Motor neuron (in vitro differentiated cells): ENCODE measurements at regions not wholly inside any gene's neighbourhood (a gene's known extent, or its start where the extent isn't known, plus 50 kb on each side); places are given as distances from the start of the nearest gene placed in this dataset.

ENCODE experiments used
- ATAC-seq, 8 experiments: fragments of 200-7000 bp; cut with Tn5 transposase; replicated peaks in 6 of 8; 2 replicates each; pipeline ENCODE4 v1.8.0; 2021; ENCODE audit warnings: mild to moderate bottlenecking in 8 of 8, moderate library complexity in 8 of 8
- H3K27ac ChIP-seq, 2 donors: fragments of 250-450 bp; sonication (Bioruptor Pico); 2 replicates each; pipeline ENCODE4 v1.9.0; 2021; ENCODE audit warnings: antibody characterized with exemption in 2 of 2, mild to moderate bottlenecking in 2 of 2, moderate library complexity in 1 of 2
- H3K4me1 ChIP-seq, 2 donors: fragments of 250-450 bp; sonication (Bioruptor Pico); replicated peaks in 1 of 2; 2 replicates each; pipeline ENCODE4 v1.6.1; 2021; ENCODE audit warnings: antibody characterized with exemption in 2 of 2, mild to moderate bottlenecking in 2 of 2, moderate library complexity in 1 of 2
- H3K4me3 ChIP-seq, 5 donors: fragments of 250-450 bp; sonication (Bioruptor Pico); 2 replicates each; pipeline ENCODE4 v1.9.0; 2021; ENCODE audit warnings: antibody characterized with exemption in 5 of 5, mild to moderate bottlenecking in 5 of 5, moderate library complexity in 4 of 5
- WGBS, 10 experiments: fragments of 450-650 bp; shearing (Covaris generic); methylation state at CpG; one replicate each; pipeline ENCODE4 v1.0.0; 2022; 5-methylcytosine and 5-hydroxymethylcytosine counted together
- in situ Hi-C, 9 experiments: fragments of 400-800 bp; cut with MboI; loops; one replicate each; pipeline ENCODE4 v1.15.0; 2021; ENCODE audit warnings: low sequenced_read_pairs in 9 of 9, low pct_unique_long_range_greater_than_20kb in 2 of 9; ENCODE audit not compliant: unreplicated experiment in 9 of 9

- ATAC-seq: no peak
- in situ Hi-C loops: no loop called here
- H3K4me3 ChIP-seq: no peak overlapping the region
- WGBS, 10 experiments: 0 to 100% (median 100%) methylated on average over 1 of the region's 1 CpG; no CpG with 5 or more reads in 1 of the 10 experiments
- H3K4me1 ChIP-seq: no peaks in the 10 kb centered on the region
- no peak overlapping the region for H3K27ac ChIP-seq
Observed at GRCh38 chr11:22049276-22049675, 143.6 kb upstream of the ANO5 start.

DNA sequence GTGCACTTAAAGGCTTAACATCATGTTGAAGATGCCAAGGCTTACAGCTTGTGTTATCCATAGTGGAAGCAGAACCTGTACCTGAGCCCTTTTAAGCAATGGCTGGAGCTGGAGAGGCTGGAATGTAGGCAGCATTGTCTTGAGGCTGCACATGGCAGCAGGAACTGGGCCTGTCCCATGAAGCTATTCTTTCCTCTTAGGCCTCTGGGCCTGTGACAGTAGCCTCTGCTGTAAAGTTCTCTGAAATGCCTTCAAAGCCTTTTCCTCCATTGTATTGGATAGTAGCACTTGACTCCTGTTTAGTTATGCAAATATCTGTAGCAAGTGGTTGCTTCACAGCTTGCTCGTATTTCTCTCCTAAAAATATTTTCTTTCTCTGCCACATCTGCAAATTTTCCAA lies 127.4 kb upstream of the ANO5 start:
- Histone ChIP-seq H3K4me3 (no peak overlapping the region), H3K4me1 (peaks cover 0 to 8% of the 10 kb centered on the region in 2 donors), H3K27ac (no peak overlapping the region)
- ATAC-seq: no peak
- 0 to 58% (median 14%) methylated on average over 1 of the region's 1 CpG; no CpG with 5 or more reads in 3 of the 10 experiments for whole genome bisulfite sequencing, 10 experiments
- in situ Hi-C loops: no loop called here

GRCh38 chr11:22069844-22070243 lies 123.0 kb upstream of the ANO5 start:
- Histone ChIP-seq H3K27ac (no peak overlapping the region), H3K4me3 (no peak overlapping the region), H3K4me1 (no peaks in the 10 kb centered on the region)
- in situ Hi-C loops: no loop called here
- ATAC-seq: no peak
- WGBS, 10 experiments: 0 to 100% (median 86%) methylated on average over 1 to 2 of the region's 2 CpGs

DNA sequence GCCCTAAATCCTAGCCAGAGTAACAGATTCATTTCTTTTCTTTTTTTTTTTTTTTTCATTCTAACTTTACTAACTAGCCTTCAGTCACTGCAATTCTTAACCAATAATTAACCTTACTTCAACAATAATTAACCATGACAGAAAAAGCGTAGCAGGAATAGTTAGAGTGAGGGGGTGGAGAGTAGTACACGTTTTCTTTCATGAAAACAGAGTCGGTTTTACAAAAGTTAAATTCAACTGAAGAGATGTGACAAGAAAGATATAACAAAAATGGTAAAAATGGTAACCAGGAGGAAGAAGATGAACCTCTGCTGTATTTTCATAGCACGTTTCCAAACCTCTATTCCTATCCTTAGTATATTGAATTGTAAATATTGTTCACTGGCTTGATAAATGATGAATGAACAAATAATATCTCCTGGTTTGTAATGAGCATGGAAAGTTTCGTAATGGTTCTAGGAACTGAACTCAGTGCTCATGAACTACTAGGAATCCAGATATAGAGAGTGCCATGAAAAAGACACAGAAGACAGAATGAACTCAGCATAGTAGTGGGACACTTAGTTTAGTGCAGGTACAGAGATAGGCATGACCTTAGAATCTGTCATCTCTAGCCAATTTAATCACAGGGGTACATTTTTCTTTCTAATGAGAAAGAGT lies 116.5 kb upstream of the ANO5 start:
- in situ Hi-C loops: no loop called here

GRCh38 chr11:22078063-22078462 lies 114.8 kb upstream of the ANO5 start:
- no peak for ATAC-seq
- no peak overlapping the region for H3K27ac ChIP-seq
- WGBS, 10 experiments: 0 to 100% (median 80%) methylated on average over 1 to 3 of the region's 3 CpGs; no CpG with 5 or more reads in 1 of the 10 experiments
- peaks cover 0 to 9% of the 10 kb centered on the region in 2 donors for H3K4me1 ChIP-seq
- no peak overlapping the region for H3K4me3 ChIP-seq
- in situ Hi-C loops: no loop called here

More for the DNA sequence above, 116.5 kb upstream of the ANO5 start:
- Histone ChIP-seq H3K27ac (no peak overlapping the region), H3K4me3 (no peak overlapping the region), H3K4me1 (peaks cover 0 to 9% of the 10 kb centered on the region in 2 donors)
- 0 to 67% (median 40%) methylated on average over 2 to 5 of the region's 5 CpGs for WGBS, 10 experiments
- no peak for ATAC-seq

- 33 to 40% methylated on average over 1 of the region's 1 CpG; no CpG with 5 or more reads in 8 of the 10 experiments for WGBS, 10 experiments
- H3K4me3 ChIP-seq: no peak overlapping the region
- peaks cover 0 to 9% of the 10 kb centered on the region in 2 donors for H3K4me1 ChIP-seq
- H3K27ac ChIP-seq: no peak overlapping the region
- ATAC-seq: peak in 4 of 8 experiments; percentile 13 to 65 (median 18)
- in situ Hi-C loops: no loop called here
Observed at GRCh38 chr11:22079133-22079872, 113.6 kb upstream of the ANO5 start.

GRCh38 chr11:22082178-22082577 lies 110.7 kb upstream of the ANO5 start:
- in situ Hi-C loops: no loop called here
- Histone ChIP-seq H3K4me1 (peaks cover 0 to 9% of the 10 kb centered on the region in 2 donors), H3K4me3 (no peak overlapping the region), H3K27ac (no peak overlapping the region)
- no peak for ATAC-seq

GRCh38 chr11:22082788-22083187 lies 110.1 kb upstream of the ANO5 start:
- Histone ChIP-seq H3K4me1 (peaks cover 0 to 9% of the 10 kb centered on the region in 2 donors), H3K27ac (no peak overlapping the region), H3K4me3 (no peak overlapping the region)
- in situ Hi-C loops: no loop called here
- no peak for ATAC-seq

GRCh38 chr11:22084056-22084455 lies 108.8 kb upstream of the ANO5 start:
- Histone ChIP-seq H3K27ac (no peak overlapping the region), H3K4me3 (no peak overlapping the region), H3K4me1 (peaks cover 0 to 8% of the 10 kb centered on the region in 2 donors)
- WGBS, 10 experiments: 13 to 100% (median 85%) methylated on average over 1 of the region's 1 CpG; no CpG with 5 or more reads in 6 of the 10 experiments
- ATAC-seq: no peak
- in situ Hi-C loops: no loop called here

DNA sequence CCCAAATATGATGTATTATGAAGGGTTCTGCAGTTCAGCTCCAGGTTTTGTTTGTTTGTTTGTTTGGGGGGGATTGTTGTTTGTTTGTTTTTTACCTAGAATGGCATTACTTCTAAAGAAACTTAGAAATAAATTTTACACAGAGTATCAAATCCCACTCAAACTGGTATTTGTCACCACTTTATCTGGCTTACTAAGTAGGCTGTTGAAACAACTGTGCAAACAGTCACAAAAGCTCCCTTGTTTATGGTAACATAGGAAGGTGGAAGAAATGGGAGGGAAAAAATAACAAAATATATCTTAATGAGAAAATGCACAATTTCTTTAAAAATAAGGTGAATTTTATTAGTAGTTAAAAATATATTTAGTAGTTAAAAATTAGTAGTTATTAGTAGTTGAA lies 108.3 kb upstream of the ANO5 start:
- Histone ChIP-seq H3K27ac (no peak overlapping the region), H3K4me1 (peaks cover 0 to 3% of the 10 kb centered on the region in 2 donors), H3K4me3 (no peak overlapping the region)
- no peak for ATAC-seq
- in situ Hi-C loops: no loop called here

DNA sequence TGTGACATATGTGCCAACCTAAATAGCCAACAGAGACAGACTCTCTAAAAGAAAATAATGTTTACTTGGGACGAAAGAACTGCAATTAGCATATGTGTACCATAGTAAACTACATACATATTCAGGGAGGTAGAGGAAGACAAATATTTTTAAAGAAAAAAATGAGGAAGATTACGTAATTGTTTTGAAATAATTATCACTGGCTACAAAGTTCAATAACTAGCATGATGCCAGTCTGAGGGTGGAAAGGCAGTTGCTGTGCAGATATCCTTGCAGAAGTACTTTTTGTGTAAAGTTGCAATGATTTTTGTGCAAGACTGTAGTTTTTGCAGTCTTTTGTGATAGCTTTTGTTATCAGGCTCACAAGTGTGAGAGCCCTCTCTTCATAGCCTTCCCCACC lies 103.3 kb upstream of the ANO5 start:
- H3K4me3 ChIP-seq: no peak overlapping the region
- H3K27ac ChIP-seq: no peak overlapping the region
- ATAC-seq: no peak
- WGBS, 10 experiments: 0 to 100% (median 76%) methylated on average over 1 to 2 of the region's 2 CpGs
- in situ Hi-C loops: no loop called here
- H3K4me1 ChIP-seq: no peaks in the 10 kb centered on the region

DNA sequence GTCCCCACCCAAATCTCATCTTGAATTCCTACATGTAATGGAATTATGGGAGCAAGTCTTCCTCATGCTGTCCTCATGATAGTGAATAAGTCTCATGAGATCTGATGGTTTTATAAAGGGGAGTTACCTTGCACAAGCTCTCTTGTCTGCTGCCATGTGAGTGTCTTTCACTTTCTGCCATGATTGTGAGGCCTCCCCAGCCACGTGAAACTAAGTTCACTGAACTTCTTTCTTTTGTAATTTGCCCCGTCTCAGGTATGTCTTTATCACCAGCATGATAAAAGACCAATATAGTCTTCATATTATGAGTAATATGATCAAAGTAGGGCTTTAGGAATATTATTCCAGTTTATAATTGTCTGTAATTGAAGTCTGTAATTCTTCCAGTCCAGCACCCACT lies 86.3 kb upstream of the ANO5 start:
- ATAC-seq: no peak
- 0 to 85% (median 20%) methylated on average over 1 to 2 of the region's 2 CpGs; no CpG with 5 or more reads in 3 of the 10 experiments for WGBS, 10 experiments
- no peaks in the 10 kb centered on the region for H3K4me1 ChIP-seq
- H3K4me3 ChIP-seq: no peak overlapping the region
- H3K27ac ChIP-seq: no peak overlapping the region
- in situ Hi-C loops: no loop called here

DNA sequence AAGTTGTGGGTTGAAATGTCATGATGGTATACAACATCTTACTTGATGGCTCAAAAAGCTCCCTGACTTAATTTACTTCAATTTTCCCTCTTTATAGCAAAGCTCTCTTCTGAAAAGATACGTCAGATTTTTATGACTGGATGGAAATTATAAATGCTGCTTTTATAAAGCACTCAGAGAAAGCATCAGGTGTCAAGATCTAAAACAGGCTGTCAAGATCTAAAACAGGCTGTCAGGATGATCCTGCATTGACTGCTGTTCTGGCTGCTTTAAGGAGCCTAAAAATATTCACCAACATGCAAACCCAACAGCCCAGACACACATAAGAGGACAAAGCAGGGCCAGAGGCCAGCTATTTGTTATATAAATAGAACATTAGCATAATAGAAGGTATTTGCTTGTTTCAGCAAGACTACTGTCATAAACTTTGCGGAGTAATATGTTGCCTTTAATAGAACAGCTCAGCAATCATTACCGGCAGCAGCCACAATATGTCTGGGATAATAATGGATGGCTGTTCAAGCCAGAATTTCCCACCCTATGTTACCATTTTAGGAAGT lies 77.3 kb upstream of the ANO5 start:
- WGBS, 10 experiments: 6 to 80% (median 25%) methylated on average over 1 to 3 of the region's 3 CpGs; no CpG with 5 or more reads in 1 of the 10 experiments
- H3K4me1 ChIP-seq: peaks cover 9 to 19% of the 10 kb centered on the region in 2 donors
- ATAC-seq: peak in 5 of 8 experiments; percentile 47 to 96 (median 87)
- H3K4me3 ChIP-seq: no peak overlapping the region
- in situ Hi-C loops: no loop called here
- H3K27ac ChIP-seq: no peak overlapping the region
